Aorta (tissue), 5 donors: ENCODE measurements at regions not wholly inside any gene's neighbourhood (a gene's known extent, or its start where the extent isn't known, plus 50 kb on each side); places are given as distances from the start of the nearest gene placed in this dataset.

Experiments used
- ATAC-seq: fragments of 200-7000 bp; cut with Tn5 transposase; one replicate; pipeline ENCODE4 v1.9.1; 2022; ENCODE audit warnings: moderate library complexity; ENCODE audit not compliant: low FRiP score
- DNase-seq, 2 donors: peaks; one replicate each; pipeline ENCODE4 v3.0.0-alpha.2; 2020
- H3K27ac ChIP-seq, 2 donors: one replicate each; pipeline ENCODE4 v1.5.1; 2013; ENCODE audit warnings: low read length in 2 of 2, mild to moderate bottlenecking in 2 of 2, moderate library complexity in 2 of 2, control low read depth in 1 of 2, inconsistent platforms in 1 of 2, low read depth in 1 of 2
- H3K27me3 ChIP-seq, 2 donors: one replicate each; pipeline ENCODE4 v1.6.1; 2013; ENCODE audit warnings: control low read depth in 1 of 2, low read length in 1 of 2, mild to moderate bottlenecking in 1 of 2, moderate library complexity in 1 of 2; ENCODE audit not compliant: insufficient read depth in 2 of 2, control insufficient read depth in 1 of 2
- H3K36me3 ChIP-seq, 2 donors: one replicate each; pipeline ENCODE4 v1.6.1; 2013; ENCODE audit warnings: control low read depth in 1 of 2, low read length in 1 of 2, mild to moderate bottlenecking in 1 of 2; ENCODE audit not compliant: insufficient read depth in 2 of 2, control insufficient read depth in 1 of 2
- H3K4me1 ChIP-seq, 2 donors: one replicate each; pipeline ENCODE4 v1.6.1; 2013; ENCODE audit warnings: low read length in 2 of 2, control low read depth in 1 of 2, mild to moderate bottlenecking in 1 of 2, moderate library complexity in 1 of 2; ENCODE audit not compliant: insufficient read depth in 2 of 2, control insufficient read depth in 1 of 2
- H3K4me3 ChIP-seq, 2 donors: one replicate each; pipeline ENCODE4 v1.5.1; 2013; ENCODE audit warnings: low read length in 2 of 2, control low read depth in 1 of 2, mild to moderate bottlenecking in 1 of 2
- H3K9me3 ChIP-seq: one replicate; pipeline ENCODE4 v1.6.1; 2013; ENCODE audit warnings: mild to moderate bottlenecking, low read length; ENCODE audit not compliant: control insufficient read depth
- WGBS, 2 donors: extraction: QIAGEN DNeasy Blood & Tissue Kit; methylation state at CpG; one replicate each; pipeline ENCODE4 v1.1.7; 2013; 5-methylcytosine and 5-hydroxymethylcytosine counted together
- intact Hi-C, 2 donors: fragments of 100-400 bp; cut with DNase I; formaldehyde crosslinking; loops; one replicate each; pipeline versions ENCODE4 v1.14.2 to v1.15.0; 2022
- donor health status: healthy with polysubstance abuse.
- donor health status: Bipolar disorder and iron deficiency.
- donor health status: DM: no; HTN: no; CAD: no.
- donor health status: DM: no; HTN: no; CAD: no.
- donor health status: DM: yes; HTN: yes; CAD: no.

DNA sequence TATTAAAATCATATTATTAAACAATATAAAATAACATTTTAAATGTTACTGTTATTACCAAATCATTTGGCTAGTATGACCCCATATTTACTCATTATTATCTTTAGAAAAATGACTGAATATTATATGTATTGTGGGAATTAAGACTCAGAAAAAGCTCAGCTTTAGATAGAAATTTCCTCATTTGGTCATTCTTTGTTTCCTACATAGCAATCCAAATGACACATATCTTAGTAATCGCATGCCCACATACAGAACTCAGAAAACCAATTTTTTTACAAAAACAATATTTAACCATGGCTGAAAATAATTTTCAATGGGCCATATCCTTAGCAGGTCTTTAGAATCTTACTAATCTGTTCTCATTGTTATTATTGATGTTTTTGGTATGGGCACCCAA is 53.8 kb upstream of the TSLP start:
- H3K9me3 ChIP-seq = no peaks in the 10 kb centered on the region
- ATAC-seq (no peak), DNase-seq (no peak)
- H3K4me3 ChIP-seq = no peak overlapping the region
- no peaks in the 10 kb centered on the region for H3K4me1 ChIP-seq
- no peak overlapping the region for H3K27ac ChIP-seq
- intact Hi-C loops = no loop called here
- 54 to 64% methylated on average over 1 of the region's 1 CpG for WGBS, 2 donors
- H3K27me3 ChIP-seq = no peaks in the 10 kb centered on the region
- no peaks in the 10 kb centered on the region for H3K36me3 ChIP-seq
